RPMI8226 (cell line): ENCODE measurements at regions not wholly inside any gene's neighbourhood (a gene's known extent, or its start where the extent isn't known, plus 50 kb on each side); places are given as distances from the start of the nearest gene placed in this dataset.
"Not testable (repeated sequence)": the region's sequence is repeated elsewhere in the genome, so short reads cannot be mapped to it uniquely, and the experiment has no call there.

Experiments
- DNase-seq: peaks from one replicate; pipeline ENCODE4 v3.0.0-alpha.2; 2015

DNA sequence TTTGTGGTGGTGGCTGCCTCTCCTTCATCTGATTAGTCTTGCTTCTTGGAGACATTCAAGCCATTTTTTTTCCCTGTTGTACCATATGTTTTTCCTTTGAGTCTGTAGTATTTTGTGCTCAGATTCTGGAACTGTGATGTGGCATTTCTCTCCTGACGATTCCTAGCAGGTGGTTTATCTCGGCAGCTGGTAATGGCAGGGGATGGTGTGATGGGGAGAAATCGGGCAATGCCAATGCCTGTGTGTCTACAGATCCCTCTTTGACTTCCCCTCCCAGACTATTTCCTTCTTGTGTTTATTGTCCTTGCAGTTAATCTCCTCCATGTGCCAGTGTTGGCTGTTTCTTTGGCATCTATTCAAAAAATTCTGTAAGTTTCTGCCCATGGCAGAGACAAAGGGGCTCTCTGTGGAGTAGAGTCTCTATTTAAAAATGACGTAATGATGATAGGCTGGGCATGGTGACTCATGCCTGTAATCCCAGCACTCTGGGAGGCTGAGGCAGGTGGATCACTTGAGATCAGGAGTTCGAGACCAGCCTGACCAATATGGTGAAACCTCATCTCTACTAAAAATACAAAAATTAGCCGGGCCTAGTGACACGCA, 90.2 kb upstream of the ERCC4 start:
- DNase-seq: no peak

DNA sequence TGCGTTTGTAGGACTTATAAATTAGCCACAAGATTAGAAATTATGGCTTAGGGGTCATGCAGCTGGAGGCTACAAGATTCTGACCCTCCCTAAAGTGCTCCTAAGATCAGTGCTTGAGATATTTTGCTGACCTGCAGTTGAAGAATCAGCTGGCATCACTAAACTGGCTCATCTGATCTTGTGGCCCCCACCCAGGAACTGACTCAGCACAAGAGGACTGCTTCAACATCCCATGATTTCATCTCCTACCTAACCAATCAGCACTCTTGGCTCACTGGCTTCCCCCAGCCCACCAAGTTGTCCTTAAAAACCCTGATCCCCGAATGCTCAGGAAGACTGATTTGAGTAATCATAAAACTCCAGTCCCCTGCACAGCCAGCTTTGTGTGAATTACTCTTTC, 86.4 kb upstream of the ERCC4 start:
- DNase-seq: no peak

- peak; percentile 67 for DNase-seq
These were observed 84.6 kb upstream of the ERCC4 start for GRCh38 chr16:13835387-13835786.

DNA sequence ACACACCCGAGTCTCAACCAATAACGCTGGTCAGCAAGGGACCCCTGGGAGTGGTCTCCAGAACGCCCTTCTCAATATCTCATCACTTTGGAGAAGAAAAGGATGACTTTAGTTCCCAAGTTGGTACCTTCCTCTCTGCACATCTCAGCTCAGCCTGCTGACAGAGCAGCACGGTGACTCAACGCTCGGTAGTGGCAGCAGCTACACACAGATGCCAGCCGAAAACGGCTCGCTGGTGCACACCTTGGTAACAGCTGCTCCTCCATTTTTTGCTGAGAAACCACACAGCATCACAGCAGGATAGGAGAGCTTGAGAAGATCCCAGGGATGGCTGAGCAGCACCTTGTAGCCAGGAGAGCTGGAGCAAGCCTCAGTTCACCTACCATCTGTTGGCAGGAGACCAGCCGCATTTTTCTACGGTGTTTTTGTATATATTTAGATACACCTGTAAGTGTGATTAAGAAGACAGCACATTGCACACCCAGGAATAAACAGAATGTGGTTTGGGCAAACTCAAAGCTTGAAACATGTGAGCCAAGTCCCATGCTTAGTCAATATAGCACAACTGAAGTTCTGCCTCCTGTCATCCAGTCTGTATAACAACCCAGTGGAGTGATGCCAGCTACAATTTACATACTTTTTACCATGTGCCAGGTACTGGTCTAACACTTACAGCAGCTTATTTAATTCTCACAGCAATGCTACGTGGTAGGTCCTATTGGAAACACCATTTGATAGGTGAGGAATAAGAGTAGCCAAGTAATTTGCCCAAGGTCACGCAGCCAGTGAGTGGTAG, 83.8 kb upstream of the ERCC4 start:
- peak; percentile 65 for DNase-seq

GRCh38 chr16:13838401-13839190, 81.4 kb upstream of the ERCC4 start:
- DNase-seq: no peak

GRCh38 chr16:13839577-13839976, 80.4 kb upstream of the ERCC4 start:
- no peak for DNase-seq

DNA sequence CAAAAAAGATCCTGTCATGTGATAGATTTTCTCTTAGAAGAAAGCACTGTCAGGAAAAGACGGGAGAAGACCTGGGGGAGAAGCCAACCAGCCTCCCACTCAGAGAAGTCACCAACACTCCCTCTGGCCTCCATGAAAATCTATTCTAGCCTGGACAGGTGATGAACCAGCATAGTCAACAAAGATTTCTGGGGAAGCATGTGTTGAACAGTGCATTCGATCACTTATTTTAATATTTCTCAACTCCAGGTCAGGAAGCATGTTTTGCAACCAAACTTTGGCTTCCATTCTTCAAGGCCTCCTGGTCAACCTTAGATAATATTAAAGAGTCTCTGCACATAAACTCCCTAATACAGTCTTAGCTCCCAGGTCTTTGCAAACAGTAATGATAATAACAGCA, 74.7 kb upstream of the ERCC4 start:
- DNase-seq: no peak

- no peak for DNase-seq
These were observed 71.2 kb upstream of the ERCC4 start for GRCh38 chr16:13848795-13849194.

- not testable (repeated sequence) for DNase-seq
These were observed 69.8 kb upstream of the ERCC4 start for GRCh38 chr16:13850173-13850572.

DNA sequence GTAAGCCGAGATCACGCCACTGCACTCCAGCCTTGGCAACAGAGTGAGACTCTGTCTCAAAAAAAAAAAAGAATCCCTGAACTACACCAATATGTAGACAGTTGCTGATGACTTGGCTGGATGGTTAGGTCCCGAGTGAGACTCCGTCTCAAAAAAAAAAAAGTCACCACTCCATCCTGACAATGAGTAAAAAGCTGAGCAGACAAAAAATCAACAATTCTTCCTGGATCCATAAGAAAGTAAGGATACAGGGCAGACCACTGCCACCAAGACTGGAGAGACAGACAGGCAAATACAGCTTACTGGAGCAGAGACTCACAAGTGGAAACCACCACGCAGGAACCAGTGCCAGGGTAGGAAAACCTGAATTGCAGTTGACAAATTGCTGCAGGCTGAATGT, 67.1 kb upstream of the ERCC4 start:
- DNase-seq: no peak

DNA sequence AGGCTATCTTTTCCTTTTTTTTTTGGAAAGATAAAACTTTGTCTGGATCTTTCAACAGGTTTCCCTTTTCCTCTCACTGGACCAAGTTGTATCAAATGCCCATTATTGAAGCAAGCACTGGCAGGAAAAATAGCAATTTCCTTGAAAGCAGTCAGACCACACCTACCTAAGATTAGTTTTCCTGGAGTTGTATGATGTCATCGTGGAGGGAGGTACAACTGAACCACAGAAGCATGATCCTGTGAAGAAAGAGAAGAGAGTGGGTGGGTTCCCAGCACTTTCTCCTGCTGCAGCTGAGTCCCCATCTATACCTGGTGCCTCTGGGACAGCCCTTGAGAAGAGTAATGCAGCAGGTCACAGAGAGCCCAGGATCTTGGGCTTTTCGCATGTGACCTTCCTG, 63.6 kb upstream of the ERCC4 start:
- DNase-seq: no peak

- DNase-seq: no peak
These were observed 63.0 kb upstream of the ERCC4 start for GRCh38 chr16:13856811-13857511.

- no peak for DNase-seq
These were observed 60.9 kb upstream of the ERCC4 start for GRCh38 chr16:13858873-13859580.

- DNase-seq: peak; percentile 21
These were observed 56.7 kb upstream of the ERCC4 start for GRCh38 chr16:13863075-13863765.

- DNase-seq: peak; percentile 45
These were observed 55.3 kb upstream of the ERCC4 start for GRCh38 chr16:13864689-13865088.

GRCh38 chr16:13866073-13866472, 53.9 kb upstream of the ERCC4 start:
- DNase-seq: peak; percentile 74
